H9 (cell line): ENCODE measurements at regions not wholly inside any gene's neighbourhood (a gene's known extent, or its start where the extent isn't known, plus 50 kb on each side); places are given as distances from the start of the nearest gene placed in this dataset.

ENCODE experiments used
- DNase-seq: peaks from one replicate; pipeline ENCODE4 v3.0.0-alpha.2; 2017
- H2AFZ ChIP-seq: one replicate; pipeline ENCODE4 v1.6.1; 2013; ENCODE audit warnings: mild to moderate bottlenecking, low read length, control low read depth, moderate library complexity
- H2AK5ac ChIP-seq: 2 replicates; pipeline ENCODE4 v1.6.1; 2013; ENCODE audit warnings: low read length, control low read depth, mixed read lengths; ENCODE audit not compliant: insufficient read length
- H2BK120ac ChIP-seq: one replicate; pipeline ENCODE4 v1.6.1; 2013; ENCODE audit warnings: low read depth, mild to moderate bottlenecking, low read length, control low read depth, inconsistent platforms; ENCODE audit not compliant: poor library complexity, severe bottlenecking
- H2BK12ac ChIP-seq: 2 replicates; pipeline ENCODE4 v1.6.1; 2013; ENCODE audit warnings: low read length, control low read depth, mixed read lengths, low read depth; ENCODE audit not compliant: insufficient read length
- H2BK15ac ChIP-seq: 2 replicates; pipeline ENCODE4 v1.6.1; 2013; ENCODE audit warnings: low read depth, low read length, control low read depth
- H2BK20ac ChIP-seq: one replicate; pipeline ENCODE4 v1.6.1; 2013; ENCODE audit warnings: low read depth, mild to moderate bottlenecking, low read length, control low read depth, inconsistent platforms; ENCODE audit not compliant: poor library complexity, severe bottlenecking
- H2BK5ac ChIP-seq: 2 replicates; pipeline ENCODE4 v1.6.1; 2013; ENCODE audit warnings: low read length, control low read depth, mixed read lengths; ENCODE audit not compliant: insufficient read length
- H3K14ac ChIP-seq: 2 replicates; pipeline ENCODE4 v1.6.1; 2013; ENCODE audit warnings: low read length, control low read depth; ENCODE audit not compliant: insufficient read depth
- H3K18ac ChIP-seq: 2 replicates; pipeline ENCODE4 v1.6.1; 2013; ENCODE audit warnings: low read depth, mild to moderate bottlenecking, mixed read lengths, low read length, control low read depth; ENCODE audit not compliant: insufficient read length
- H3K23ac ChIP-seq: 2 replicates; pipeline ENCODE4 v1.6.1; 2013; ENCODE audit warnings: low read length, control low read depth, mixed read lengths, low read depth; ENCODE audit not compliant: insufficient read length
- H3K23me2 ChIP-seq: 2 replicates; pipeline ENCODE4 v1.6.1; 2013; ENCODE audit warnings: low read depth, mild to moderate bottlenecking, mixed read lengths, low read length, control low read depth; ENCODE audit not compliant: insufficient read length, poor library complexity, severe bottlenecking
- H3K27ac ChIP-seq: 2 replicates; pipeline ENCODE4 v1.5.1; 2013; ENCODE audit warnings: low read length, control low read depth, mixed read lengths, low read depth; ENCODE audit not compliant: insufficient read length
- H3K27me3 ChIP-seq: 2 replicates; pipeline ENCODE4 v1.6.1; 2013; ENCODE audit warnings: low read length, control low read depth, inconsistent platforms; ENCODE audit not compliant: insufficient read depth
- H3K4ac ChIP-seq: 2 replicates; pipeline ENCODE4 v1.6.1; 2013; ENCODE audit warnings: low read depth, mild to moderate bottlenecking, control low read depth, inconsistent platforms, low read length, moderate library complexity
- H3K4me1 ChIP-seq: 2 replicates; pipeline ENCODE4 v1.6.1; 2013; ENCODE audit warnings: low read length, control low read depth, inconsistent platforms; ENCODE audit not compliant: insufficient read depth
- H3K4me2 ChIP-seq: 2 replicates; pipeline ENCODE4 v1.6.1; 2013; ENCODE audit warnings: low read length, control low read depth, mixed read lengths; ENCODE audit not compliant: insufficient read length, insufficient read depth
- H3K56ac ChIP-seq: 2 replicates; pipeline ENCODE4 v1.6.1; 2013; ENCODE audit warnings: low read depth, mild to moderate bottlenecking, mixed read lengths, low read length, control low read depth; ENCODE audit not compliant: insufficient read length
- H3K79me1 ChIP-seq: 2 replicates; pipeline ENCODE4 v1.6.1; 2013; ENCODE audit warnings: low read depth, mild to moderate bottlenecking, moderate library complexity, low read length, control low read depth, inconsistent platforms; ENCODE audit not compliant: insufficient read depth, poor library complexity, severe bottlenecking
- H3K79me2 ChIP-seq: 2 replicates; pipeline ENCODE4 v1.6.1; 2013; ENCODE audit warnings: low read length, control low read depth, inconsistent platforms; ENCODE audit not compliant: insufficient read depth
- H3K9ac ChIP-seq: 2 replicates; pipeline ENCODE4 v1.6.1; 2013; ENCODE audit warnings: low read length, control low read depth, mixed read lengths; ENCODE audit not compliant: insufficient read length; ENCODE audit errors: extremely low read depth
- H3K9me3 ChIP-seq: one replicate; pipeline ENCODE4 v1.6.1; 2013; ENCODE audit warnings: low read depth, low read length, inconsistent platforms; ENCODE audit not compliant: control insufficient read depth
- H3T11ph ChIP-seq: one replicate; pipeline ENCODE4 v1.6.1; 2013; ENCODE audit warnings: mild to moderate bottlenecking, low read length, control low read depth, inconsistent platforms
- H4K20me1 ChIP-seq: one replicate; pipeline ENCODE4 v1.6.1; 2013; ENCODE audit not compliant: control insufficient read depth, insufficient read length, insufficient read depth
- H4K5ac ChIP-seq: 2 replicates; pipeline ENCODE4 v1.6.1; 2013; ENCODE audit warnings: low read depth, mild to moderate bottlenecking, mixed read lengths, low read length, control low read depth; ENCODE audit not compliant: insufficient read length
- H4K8ac ChIP-seq: replicated peaks from 2 replicates; pipeline ENCODE4 v1.6.1; 2013; ENCODE audit warnings: low read length, control low read depth, mixed read lengths, low read depth; ENCODE audit not compliant: insufficient read length
- H4K91ac ChIP-seq: 2 replicates; pipeline ENCODE4 v1.6.1; 2013; ENCODE audit warnings: low read depth, mild to moderate bottlenecking, moderate library complexity, mixed read lengths, low read length, control low read depth; ENCODE audit not compliant: insufficient read length
- H3K27ac Mint-ChIP-seq, 3 experiments: 2 replicates in 2 of 3; 3 replicates in 1 of 3; pipeline ENCODE4 v1.8.0; 2020 to 2021; ENCODE audit warnings: mixed read lengths in 3 of 3, mild to moderate bottlenecking in 1 of 3, moderate library complexity in 1 of 3
- H3K27me3 Mint-ChIP-seq: 2 replicates; pipeline ENCODE4 v1.8.0; 2021; ENCODE audit warnings: low read depth, mild to moderate bottlenecking, moderate library complexity, mixed read lengths
- H3K36me3 Mint-ChIP-seq, 3 experiments: 2 replicates in 2 of 3; 3 replicates in 1 of 3; pipeline ENCODE4 v1.8.0; 2020 to 2021; ENCODE audit warnings: low read depth in 3 of 3, mixed read lengths in 3 of 3; ENCODE audit not compliant: insufficient read depth in 1 of 3
- H3K4me1 Mint-ChIP-seq, 2 experiments: 2 replicates each; pipeline ENCODE4 v1.8.0; 2020; ENCODE audit warnings: mixed read lengths in 2 of 2
- H3K4me3 Mint-ChIP-seq, 2 experiments: 2 replicates in 1 of 2; 3 replicates in 1 of 2; pipeline ENCODE4 v1.8.0; 2020 to 2021; ENCODE audit warnings: mild to moderate bottlenecking in 2 of 2, mixed read lengths in 2 of 2, moderate library complexity in 1 of 2
- H3K9me3 Mint-ChIP-seq, 2 experiments: 2 replicates in 1 of 2; 3 replicates in 1 of 2; pipeline ENCODE4 v1.8.0; 2020; ENCODE audit warnings: mild to moderate bottlenecking in 2 of 2, mixed read lengths in 2 of 2, moderate library complexity in 1 of 2
- TF ChIP-seq, protein P1 (sequence below): fragments of 200-600 bp; sonication (generic); conservative IDR thresholded peaks from 3 replicates; pipeline ENCODE4 v1.8.0; 2021; ENCODE audit warnings: antibody characterized with exemption, mild to moderate bottlenecking

DNA sequence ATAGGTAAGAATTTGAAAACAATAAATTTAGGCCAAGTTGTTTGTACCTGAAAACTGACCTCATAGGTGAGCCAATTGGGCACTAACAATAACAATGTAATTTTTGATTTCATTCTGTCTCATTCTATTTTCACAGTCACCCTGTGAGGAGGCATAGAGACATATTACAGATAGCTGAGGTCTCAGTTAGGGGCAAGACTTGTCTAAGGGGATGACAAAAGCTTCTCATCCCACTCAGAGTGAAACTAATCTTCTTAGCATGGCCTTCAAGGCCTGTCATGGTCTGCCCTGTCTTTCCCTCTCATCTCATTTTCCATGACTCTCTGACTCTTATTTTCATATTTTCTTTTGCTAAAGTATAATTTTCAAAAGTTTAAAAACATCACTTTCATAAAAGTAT is 562.0 kb upstream of the TNP1 start:
- Histone ChIP-seq H3K9me3 (no peaks in the 10 kb centered on the region), H3K56ac (no peak overlapping the region), H4K20me1 (no peaks in the 10 kb centered on the region), H3T11ph (no peak overlapping the region), H2AK5ac (no peak overlapping the region), H3K4me1 (no peaks in the 10 kb centered on the region), H2AFZ (no peak overlapping the region), H2BK15ac (no peak overlapping the region), H3K23ac (no peak overlapping the region), H4K5ac (no peak overlapping the region), H3K14ac (no peak overlapping the region), H3K79me2 (peaks cover 1% of the 10 kb centered on the region; the same call in 1 of the 2 replicates), H3K9ac (no peak overlapping the region), H3K4ac (no peak overlapping the region), H3K23me2 (no peaks in the 10 kb centered on the region), H3K27me3 (no peaks in the 10 kb centered on the region), H2BK20ac (no peak overlapping the region), H4K91ac (no peak overlapping the region), H3K4me2 (no peak overlapping the region), H4K8ac (no peak overlapping the region), H2BK120ac (no peak overlapping the region), H2BK5ac (no peak overlapping the region), H3K27ac (no peak overlapping the region), H3K79me1 (no peaks in the 10 kb centered on the region), H2BK12ac (no peak overlapping the region), H3K18ac (no peak overlapping the region)
- Mint-ChIP-seq H3K4me3 (no peak overlapping the region), H3K4me1 (no peaks in the 10 kb centered on the region), H3K27ac (no peak overlapping the region), H3K36me3 (no peaks in the 10 kb centered on the region), H3K9me3 (no peaks in the 10 kb centered on the region), H3K27me3 (peaks cover 14% of the 10 kb centered on the region)
- TF ChIP-seq, protein P1, sequence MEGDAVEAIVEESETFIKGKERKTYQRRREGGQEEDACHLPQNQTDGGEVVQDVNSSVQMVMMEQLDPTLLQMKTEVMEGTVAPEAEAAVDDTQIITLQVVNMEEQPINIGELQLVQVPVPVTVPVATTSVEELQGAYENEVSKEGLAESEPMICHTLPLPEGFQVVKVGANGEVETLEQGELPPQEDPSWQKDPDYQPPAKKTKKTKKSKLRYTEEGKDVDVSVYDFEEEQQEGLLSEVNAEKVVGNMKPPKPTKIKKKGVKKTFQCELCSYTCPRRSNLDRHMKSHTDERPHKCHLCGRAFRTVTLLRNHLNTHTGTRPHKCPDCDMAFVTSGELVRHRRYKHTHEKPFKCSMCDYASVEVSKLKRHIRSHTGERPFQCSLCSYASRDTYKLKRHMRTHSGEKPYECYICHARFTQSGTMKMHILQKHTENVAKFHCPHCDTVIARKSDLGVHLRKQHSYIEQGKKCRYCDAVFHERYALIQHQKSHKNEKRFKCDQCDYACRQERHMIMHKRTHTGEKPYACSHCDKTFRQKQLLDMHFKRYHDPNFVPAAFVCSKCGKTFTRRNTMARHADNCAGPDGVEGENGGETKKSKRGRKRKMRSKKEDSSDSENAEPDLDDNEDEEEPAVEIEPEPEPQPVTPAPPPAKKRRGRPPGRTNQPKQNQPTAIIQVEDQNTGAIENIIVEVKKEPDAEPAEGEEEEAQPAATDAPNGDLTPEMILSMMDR: no peak
- no peak for DNase-seq
